GM23248 (cell line): ENCODE measurements at regions not wholly inside any gene's neighbourhood (a gene's known extent, or its start where the extent isn't known, plus 50 kb on each side); places are given as distances from the start of the nearest gene placed in this dataset.

Experiments used
- EZH2 ChIP-seq: fragments of 200-600 bp; sonication (generic); IDR thresholded peaks from 2 replicates; pipeline ENCODE4 v1.6.1; 2018; ENCODE audit warnings: antibody characterized with exemption, mild to moderate bottlenecking; ENCODE audit not compliant: insufficient read depth, poor library complexity, severe bottlenecking
- EZH2phosphoT487 ChIP-seq: fragments of 200-600 bp; sonication (generic); IDR thresholded peaks from 2 replicates; pipeline ENCODE4 v1.6.1; 2018; ENCODE audit warnings: antibody characterized with exemption, moderate library complexity, mild to moderate bottlenecking, low read depth; ENCODE audit not compliant: insufficient read depth

- TF ChIP-seq EZH2 (no peak), EZH2phosphoT487 (no peak)
Observed at GRCh38 chr13:58119804-58120203, 488.3 kb downstream of the PCDH17 start.
